ENCODE measurements at regions not wholly inside any gene's neighbourhood (a gene's known extent, or its start where the extent isn't known, plus 50 kb on each side); places are given as distances from the start of the nearest gene placed in this dataset.

GRCh38 chr2:23260621-23261020, 124.4 kb upstream of the KLHL29 start:
- TF ChIP-seq CTCF (IDR thresholded peaks at IDR 0.05; ENCODE audit: extremely low read depth, missing control alignments), result no peak
- DNase-seq (ENCODE audit: low spot score), result no peak

GRCh38 chr2:23268467-23269263, 116.3 kb upstream of the KLHL29 start:
- DNase-seq (ENCODE audit: low spot score), result no peak
- no peak for TF ChIP-seq CTCF (IDR thresholded peaks at IDR 0.05; ENCODE audit: extremely low read depth, missing control alignments)

GRCh38 chr2:23269747-23270146, 115.2 kb upstream of the KLHL29 start:
- no peak for TF ChIP-seq CTCF (IDR thresholded peaks at IDR 0.05; ENCODE audit: extremely low read depth, missing control alignments)
- DNase-seq (ENCODE audit: low spot score), result no peak

GRCh38 chr2:23270810-23271209, 114.2 kb upstream of the KLHL29 start:
- DNase-seq (ENCODE audit: low spot score), result no peak
- TF ChIP-seq CTCF (IDR thresholded peaks at IDR 0.05; ENCODE audit: extremely low read depth, missing control alignments), result no peak

- DNase-seq (ENCODE audit: low spot score), result no peak
- no peak for TF ChIP-seq CTCF (IDR thresholded peaks at IDR 0.05; ENCODE audit: extremely low read depth, missing control alignments)
These were observed 113.7 kb upstream of the KLHL29 start for GRCh38 chr2:23271230-23271629.

GRCh38 chr2:23273786-23274185, 111.2 kb upstream of the KLHL29 start:
- DNase-seq (ENCODE audit: low spot score), result no peak
- TF ChIP-seq CTCF (IDR thresholded peaks at IDR 0.05; ENCODE audit: extremely low read depth, missing control alignments), result no peak

GRCh38 chr2:23280401-23280800, 104.6 kb upstream of the KLHL29 start:
- DNase-seq (ENCODE audit: low spot score), result no peak
- no peak for TF ChIP-seq CTCF (IDR thresholded peaks at IDR 0.05; ENCODE audit: extremely low read depth, missing control alignments)

Data from GM20000 (cell line).